Stimulated activated CD8-positive, alpha-beta memory T cell treated with anti-CD3 and anti-CD28 coated beads, Interleukin-4, amount 100 ng/mL, for 24 hours (primary cell): ENCODE measurements at regions not wholly inside any gene's neighbourhood (a gene's known extent, or its start where the extent isn't known, plus 50 kb on each side); places are given as distances from the start of the nearest gene placed in this dataset.

ENCODE experiments used
- DNase-seq: peaks from one replicate; pipeline ENCODE4 v3.0.0-alpha.2; 2020; ENCODE audit warnings: low read depth

- DNase-seq = no peak
These were observed 52.8 kb upstream of the TBC1D5 start for GRCh38 chr3:17795280-17795679.

GRCh38 chr3:17793542-17794195 lies 51.2 kb upstream of the TBC1D5 start:
- DNase-seq = no peak
